NCI-H82 treated with DMSO at 0.1 percent for 48 hours (cell line): ENCODE measurements at regions not wholly inside any gene's neighbourhood (a gene's known extent, or its start where the extent isn't known, plus 50 kb on each side); places are given as distances from the start of the nearest gene placed in this dataset.

ENCODE experiments used
- DNase-seq: peaks from one replicate; lab custom pipeline; 2025; ENCODE audit not compliant: unreplicated experiment; lab: John Stamatoyannopoulos, UW

DNA sequence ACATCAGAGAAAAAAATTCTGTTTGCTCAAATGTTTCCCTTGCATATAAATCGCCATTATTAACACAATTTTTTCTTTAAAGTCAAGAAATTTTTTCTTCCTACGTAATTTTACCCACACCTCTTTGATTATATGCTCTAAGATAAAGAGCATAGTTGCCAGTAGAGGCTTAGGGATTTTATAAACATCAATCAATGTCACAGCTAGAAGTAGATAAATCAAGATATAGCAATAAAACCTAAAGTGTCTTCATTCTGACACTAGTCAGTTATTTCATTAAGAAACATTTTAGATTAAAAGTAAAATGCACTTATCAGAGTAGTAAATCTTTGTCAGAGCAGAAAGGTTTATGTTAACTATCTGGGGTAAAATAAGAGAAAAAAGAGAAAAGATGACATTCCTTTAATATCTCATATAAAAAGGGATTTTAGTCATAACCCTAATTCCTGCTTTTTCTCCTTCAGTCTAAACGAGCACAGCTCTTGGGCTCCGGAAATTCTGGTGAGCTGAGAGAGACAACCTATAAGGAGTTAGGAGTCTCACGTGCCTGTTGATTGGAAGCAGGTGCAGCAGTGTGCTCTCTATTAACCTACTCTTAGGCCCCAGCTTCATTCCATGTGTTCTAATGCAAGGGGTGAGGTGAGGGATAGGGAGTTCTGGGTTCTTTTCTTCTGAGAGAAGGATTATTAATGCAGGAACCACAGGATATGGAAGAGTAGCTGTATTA is 172.4 kb upstream of the GULP1 start:
- no peak for DNase-seq

DNA sequence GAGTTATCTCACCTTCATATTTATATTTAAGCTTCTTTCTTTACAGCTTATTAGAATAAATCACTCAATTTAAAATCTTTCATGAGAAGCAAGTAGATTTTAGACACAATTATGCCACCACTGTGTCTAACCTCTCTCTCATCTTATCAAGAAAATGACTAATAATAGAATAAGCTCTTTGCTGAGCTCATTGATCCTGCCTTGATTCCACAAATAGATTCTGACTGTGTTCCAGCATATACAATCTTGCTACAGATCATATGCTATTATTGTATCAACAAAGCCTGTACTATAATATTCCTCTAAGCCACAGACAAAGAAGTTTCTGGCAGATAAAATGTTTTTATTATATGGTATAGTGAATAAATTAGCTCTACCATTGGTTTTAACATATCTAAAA is 168.7 kb upstream of the GULP1 start:
- DNase-seq: no peak

DNA sequence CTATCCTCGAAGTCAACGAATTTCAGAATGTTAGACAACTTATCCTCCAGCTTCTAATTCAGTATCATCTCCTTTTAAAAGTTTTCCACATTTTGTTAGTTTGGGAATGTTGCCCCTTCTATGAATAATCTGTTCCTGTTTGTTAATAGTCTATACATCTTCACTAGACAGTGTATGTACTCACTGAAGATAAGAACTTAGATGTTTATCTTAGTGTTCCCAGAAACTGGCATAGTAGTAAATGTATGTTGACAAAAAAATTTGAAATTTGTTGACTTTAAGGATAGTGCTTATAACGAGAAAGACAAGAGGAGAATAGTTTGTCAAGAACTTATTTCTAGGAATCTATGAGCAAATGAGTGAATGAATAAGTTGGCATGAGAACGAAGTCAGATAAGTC is 162.0 kb upstream of the GULP1 start:
- no peak for DNase-seq

DNA sequence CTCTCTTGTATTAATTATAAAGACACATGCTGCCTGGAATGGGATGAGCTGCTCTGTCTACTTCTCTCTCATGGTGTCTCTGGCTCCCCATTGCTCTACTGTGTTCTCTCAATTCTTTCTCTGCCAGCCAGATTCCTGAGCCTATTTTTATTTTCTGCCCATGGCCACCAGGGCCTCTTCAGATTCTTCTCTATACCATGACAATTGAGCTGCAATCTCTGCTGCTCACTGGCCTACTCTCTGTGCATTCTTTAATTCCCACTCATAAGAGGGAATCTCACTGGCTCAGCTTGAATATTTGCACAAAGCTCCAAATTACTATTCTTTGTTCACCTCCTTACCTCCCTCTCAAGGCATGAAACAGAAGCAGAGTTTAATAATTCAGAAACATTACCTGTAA is 161.4 kb upstream of the GULP1 start:
- DNase-seq: no peak

DNA sequence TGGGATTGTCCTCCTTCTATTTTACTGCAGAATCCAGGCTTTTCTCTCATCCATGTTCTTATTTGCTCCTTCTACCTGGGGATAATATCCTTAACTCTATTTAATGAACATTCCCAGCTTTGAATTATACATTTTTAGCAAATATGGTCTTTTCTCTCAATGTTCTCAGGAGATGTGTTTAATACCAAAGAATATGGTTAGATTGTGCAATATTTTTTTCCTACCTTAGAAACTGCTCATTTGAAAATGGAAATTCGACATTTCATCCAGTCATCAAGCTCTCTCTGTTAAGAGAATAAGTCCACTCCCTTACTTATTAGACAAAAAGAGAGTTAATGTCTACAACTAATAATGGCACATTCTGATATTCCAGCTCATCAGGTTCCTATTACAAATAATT is 160.4 kb upstream of the GULP1 start:
- no peak for DNase-seq

DNA sequence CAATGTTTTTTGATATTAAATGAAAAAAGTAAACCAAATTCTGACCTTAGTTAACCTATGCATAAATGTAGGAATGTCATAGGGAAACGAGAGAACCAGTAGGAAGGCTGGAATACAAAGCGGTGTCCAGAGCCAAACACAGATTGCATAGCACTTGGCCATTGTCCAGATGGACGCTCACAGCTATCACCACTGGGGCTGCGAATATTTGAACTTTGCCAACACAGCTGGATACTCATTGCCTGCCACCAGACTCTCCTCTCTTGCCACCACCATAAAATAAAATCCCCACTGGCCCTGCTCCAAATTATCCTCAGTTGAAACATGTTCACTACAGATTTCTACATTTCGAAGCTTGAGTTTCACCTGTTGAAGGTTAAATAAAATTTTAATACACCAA is 159.3 kb upstream of the GULP1 start:
- DNase-seq: no peak

DNA sequence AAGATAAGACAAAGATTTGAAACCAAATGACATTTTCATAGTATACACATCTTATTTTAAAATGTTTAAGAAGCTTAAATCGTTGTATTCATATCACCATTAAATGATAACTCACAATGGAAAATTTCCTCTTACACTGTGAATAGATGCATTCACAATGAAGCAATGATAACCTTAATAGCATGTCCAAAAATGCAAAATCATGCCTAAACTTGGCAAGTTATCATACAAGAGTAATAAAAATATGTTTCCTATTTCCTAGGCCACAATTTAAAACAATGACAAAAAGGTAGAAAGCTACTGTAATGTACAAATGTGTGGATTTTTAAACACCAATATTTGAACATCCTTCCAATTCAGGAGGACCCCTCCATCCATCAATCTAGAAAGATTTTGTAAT is 157.4 kb upstream of the GULP1 start:
- no peak for DNase-seq

DNA sequence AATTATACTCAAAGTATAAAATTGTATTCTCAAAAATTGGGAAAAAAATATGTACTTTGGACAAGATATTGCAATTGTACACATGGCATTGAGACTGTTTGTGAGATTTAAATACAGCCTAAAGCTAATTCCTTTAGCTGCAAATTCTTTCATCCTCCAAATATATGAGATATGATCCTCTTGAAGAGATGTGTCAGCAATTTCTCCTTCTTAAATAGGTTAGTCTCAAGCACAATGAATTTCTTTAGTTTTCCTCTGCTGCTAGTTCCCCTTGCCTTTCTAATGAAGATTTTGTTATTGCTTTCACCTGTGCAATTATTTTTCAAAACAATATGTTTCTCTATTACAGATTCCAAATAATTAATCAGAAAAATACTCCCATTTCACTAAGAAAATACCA is 153.4 kb upstream of the GULP1 start:
- no peak for DNase-seq

DNA sequence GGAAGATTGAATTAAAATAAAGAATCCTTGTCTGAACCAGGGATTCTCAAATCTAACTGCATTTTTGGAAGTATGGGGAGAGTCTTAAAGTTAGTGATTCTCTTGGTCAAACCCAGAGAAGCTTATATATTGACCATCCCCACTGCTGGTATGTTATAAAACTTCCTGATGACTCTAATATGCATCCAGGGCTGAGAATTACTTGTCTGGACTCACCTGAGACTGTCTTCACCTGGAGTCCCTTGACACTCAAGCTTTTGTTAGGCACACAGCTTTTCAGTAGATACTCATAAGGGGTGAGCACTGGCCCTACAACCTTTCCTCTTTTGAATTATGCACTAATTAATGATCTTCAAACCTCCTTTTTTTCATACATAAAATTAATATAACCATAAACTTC is 149.6 kb upstream of the GULP1 start:
- DNase-seq: no peak

DNA sequence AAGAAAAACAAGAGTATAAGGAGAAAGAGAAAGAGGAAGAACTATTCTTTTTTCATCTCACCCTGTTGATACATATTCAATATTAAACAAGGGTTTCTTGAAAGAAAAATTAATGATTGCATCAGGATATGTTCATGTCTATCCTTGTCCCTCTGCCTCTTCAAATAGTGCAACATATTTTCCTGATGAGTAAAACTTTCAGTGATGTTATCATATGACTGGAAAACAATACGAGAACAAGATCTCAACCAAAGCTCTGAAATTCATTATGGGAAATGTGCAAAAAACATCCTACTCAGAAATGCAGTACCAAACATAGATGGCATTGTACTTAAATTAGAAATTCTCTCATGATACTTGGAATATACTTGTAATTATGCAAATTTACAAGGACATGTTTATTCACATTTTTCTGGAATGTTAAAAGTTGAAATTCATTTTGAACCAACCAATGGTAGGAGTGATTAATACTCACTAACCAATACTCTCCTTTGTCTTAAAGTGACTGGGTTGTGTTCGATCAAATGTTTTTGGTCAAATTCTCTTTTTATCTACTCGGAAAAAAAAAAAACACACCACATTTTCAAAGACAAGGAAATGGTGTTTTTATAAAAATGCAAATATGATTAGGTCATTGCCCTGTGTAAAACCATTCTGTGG is 148.9 kb upstream of the GULP1 start:
- no peak for DNase-seq

DNA sequence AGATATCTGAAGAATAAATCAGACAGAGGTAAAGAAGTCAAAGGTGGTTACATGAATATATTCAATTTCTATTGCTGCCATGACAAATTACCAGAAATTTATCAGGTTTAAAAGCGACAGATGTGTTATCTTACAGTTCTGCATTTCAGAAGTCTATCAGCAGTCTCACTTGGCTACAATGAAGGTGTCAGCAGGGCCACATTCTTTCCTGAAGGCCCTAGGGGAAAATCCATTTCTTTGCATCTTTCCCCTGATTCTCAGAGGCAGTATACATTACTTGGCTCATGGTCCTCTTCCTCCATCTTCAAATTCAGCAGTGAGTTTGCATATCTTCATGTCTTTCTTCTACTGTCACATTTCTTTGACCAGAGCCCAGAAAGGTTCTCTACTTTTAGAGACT is 145.8 kb upstream of the GULP1 start:
- no peak for DNase-seq

DNA sequence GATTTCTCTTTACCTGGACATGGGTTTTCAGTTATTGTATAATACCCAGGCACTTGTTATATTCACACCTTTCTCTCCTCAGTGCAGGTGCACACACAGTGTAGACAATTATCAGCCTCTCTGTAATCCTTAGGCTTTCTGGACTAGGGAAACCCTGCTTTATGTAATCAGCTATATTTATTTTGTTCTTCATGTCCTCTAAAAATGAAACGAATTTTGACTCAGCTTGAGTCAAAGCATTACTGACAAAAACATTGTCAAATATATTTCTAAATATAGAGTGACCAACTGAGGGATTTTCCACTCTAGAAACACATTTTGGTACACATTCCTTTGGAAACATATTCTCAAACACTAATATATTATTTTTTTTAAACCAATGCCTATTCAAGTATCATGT is 144.8 kb upstream of the GULP1 start:
- DNase-seq: no peak

DNA sequence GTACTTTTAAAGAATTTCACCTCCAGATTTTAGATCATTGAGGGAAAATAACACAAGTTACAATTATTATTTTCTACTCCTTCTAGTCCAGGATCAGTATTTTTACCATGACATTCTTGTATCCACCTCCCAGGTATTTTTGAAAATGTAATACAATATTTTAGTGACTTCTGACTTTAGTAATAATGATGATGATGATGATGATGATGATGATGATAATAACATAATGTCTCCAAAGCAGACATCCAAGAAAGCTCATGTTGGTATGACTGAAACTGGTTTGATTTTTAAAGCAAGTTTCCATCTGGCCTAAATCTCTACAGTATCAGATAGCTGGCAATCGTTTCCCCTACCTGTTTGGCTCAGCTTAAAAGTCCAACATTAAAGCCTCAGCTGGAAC is 140.0 kb upstream of the GULP1 start:
- no peak for DNase-seq

DNA sequence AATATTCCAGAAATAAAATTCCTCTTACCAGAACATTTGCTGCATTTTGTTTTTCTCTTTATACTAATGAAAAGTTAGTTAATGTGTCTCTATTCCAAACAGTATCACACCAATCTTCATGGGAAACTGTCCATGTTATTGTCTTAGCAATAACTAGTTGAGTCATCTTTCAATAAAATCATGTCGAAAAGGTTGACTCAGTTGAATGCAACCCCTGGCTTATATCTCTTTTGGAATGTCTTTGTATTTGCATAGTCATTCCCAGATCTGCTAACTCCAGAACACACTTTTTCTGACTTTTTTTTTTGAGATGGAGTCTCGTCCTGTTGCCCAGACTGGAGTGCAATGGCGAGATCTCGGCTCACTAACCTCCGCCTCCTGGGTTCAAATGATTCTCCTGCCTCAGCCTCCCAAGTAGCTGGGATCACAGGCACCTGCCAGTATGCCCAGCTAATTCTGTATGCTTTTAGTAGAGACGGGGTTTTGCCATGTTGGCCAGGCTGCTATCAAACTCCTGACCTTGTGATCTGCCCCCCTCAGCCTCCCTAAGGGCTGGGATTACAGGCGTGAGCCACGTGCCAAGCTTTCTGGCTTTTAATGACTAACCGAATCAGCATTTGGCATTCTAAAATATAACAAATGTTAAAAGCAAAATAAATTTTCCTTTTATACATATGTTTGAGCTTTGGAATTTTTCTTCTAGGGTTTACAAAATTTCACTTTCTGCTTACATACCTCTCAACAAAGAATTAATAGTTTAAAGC is 133.2 kb upstream of the GULP1 start:
- no peak for DNase-seq

DNA sequence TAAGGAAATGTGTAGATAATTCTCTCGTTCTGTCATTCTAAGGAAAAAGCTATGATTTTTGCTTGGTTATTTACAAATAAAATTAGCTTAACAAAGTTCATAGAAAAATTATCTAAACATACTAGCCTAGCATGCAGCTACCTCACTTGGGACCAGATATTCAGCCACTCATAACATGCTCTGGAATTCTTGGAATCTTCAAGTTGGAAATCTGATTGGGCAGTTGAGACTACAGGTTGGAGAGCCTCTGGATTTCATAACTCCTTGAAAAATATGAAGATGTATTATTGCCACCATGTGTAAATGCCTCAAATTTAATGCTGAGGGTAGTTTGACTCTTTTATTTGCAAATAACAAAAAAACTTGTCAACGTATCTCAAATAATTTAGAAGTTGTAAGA is 132.2 kb upstream of the GULP1 start:
- no peak for DNase-seq

DNA sequence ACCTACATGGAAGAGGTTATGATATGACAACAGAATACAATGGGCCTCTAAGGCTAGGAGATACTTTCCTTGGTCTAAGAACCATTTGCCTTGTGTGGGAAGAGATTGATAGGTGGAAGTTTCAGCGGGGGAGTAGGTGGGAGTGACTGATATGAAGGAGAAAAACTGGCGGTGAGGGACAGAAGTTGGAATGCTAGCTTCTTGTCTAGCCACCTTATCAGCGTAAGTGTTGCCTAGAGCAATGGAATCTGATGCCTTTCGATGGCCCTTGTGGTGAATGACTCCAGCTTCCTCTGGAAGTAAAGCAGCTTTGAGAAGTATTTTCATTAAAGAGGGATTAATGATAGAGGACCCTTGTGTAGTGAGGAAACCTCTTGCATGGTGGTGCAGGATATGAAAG is 121.3 kb upstream of the GULP1 start:
- no peak for DNase-seq

DNA sequence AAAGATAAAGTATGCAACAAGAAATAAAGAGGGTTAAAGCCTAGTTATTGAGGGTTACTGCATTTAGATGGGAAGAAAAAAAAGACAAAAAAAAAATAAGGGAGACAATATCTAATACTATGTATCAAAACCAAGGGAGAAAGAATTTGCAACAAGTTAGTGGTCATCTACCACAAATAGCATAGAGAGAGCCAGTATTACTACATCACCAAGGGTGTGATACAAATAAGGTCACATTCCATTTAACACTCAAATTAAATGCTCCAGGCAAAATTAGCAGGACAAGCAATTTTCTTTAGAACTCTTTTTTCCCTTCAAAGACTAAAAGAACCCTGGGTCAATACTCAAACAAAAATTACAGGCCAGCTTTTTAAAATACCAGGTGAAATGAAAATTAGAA is 115.1 kb upstream of the GULP1 start:
- no peak for DNase-seq

DNA sequence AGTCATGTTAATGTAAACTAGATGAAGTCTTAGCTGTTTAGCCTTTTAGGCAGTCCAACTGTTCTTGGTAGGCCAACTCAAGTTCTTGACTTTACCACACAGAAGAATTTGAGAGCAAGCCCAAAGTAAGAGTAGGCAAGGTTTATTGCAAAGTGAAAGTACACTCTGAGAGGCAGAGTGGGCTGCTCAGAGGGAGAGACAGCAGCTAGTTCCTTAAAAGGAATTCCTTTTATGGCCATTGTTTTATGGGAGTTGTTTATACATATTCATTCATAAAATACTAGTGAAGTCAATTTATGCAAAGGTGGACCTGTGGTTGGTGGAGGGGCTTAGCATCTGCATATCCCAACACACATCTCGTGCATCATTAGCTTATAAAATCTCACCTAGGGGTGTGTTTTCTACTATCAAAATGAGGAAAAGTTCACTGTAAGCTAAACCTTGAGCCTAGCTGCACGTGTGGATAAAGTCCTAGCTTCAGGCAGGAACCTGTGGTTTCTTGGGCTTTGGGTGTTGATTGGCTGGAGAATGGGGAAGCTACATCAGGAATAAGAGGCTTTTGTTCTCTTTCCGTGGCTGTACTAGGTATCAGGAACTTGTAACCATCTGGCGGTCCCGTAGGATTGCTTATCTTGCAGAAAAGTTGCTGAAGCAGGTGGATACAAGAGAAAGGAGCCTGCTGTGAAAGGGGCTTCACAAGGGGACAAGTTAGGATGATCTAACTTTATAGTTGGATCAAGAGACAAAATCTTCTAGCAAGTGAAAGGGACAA is 110.4 kb upstream of the GULP1 start:
- no peak for DNase-seq

DNA sequence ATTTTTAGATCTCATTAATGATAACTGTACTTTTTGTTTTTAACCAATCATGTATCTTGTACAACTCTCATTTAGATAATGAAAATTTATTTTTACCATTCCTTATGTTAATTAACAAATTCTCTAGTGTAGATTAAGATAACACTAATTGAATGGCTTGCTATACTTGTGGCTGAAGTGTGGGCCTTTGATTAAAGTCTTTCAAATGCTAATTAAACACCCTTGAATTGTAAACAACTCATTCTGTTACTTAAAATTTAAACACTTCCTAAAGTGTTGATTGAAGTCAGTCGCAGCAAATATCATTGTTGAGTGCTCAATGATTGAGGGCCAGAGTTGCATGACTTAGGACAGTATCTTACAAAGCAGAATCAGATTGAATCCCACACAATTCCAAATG is 109.8 kb upstream of the GULP1 start:
- DNase-seq: no peak

DNA sequence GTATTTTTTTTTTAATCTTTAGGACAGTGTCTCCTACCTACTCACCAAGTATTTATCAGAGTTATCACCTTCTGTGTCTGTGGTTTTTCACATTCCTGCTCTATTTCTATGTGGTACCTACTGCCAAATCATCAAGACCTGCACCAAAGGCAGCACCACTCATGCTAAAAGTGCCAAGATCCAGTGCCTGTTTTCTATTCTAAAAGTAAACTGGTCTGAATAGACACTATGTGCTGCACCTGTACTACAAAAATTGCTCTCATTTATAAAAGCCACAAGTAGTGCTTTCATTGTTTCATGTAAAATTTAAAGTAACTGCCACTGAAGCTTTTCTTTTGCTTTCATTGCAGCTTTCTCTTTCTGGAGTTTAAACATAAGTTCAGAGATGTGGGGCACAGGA is 103.9 kb upstream of the GULP1 start:
- DNase-seq: no peak

DNA sequence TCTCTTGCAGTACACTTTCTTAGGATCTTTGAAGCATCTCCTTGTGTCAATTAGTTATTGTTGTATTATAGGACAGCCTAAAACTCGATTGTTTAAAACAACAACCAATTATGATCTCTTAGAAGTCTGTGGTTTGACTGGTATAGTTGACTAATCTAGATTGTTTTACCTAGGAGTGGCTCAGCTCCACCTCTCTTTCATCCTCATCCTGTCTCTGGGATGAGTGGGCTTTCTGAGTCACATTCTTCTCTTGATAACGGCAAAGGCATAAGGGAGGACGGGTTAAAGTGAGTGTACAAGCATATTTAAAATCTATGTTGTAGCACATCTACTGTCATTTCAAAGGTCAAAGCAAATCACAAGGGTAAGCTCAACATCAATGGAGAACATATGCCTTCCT is 102.3 kb upstream of the GULP1 start:
- no peak for DNase-seq

DNA sequence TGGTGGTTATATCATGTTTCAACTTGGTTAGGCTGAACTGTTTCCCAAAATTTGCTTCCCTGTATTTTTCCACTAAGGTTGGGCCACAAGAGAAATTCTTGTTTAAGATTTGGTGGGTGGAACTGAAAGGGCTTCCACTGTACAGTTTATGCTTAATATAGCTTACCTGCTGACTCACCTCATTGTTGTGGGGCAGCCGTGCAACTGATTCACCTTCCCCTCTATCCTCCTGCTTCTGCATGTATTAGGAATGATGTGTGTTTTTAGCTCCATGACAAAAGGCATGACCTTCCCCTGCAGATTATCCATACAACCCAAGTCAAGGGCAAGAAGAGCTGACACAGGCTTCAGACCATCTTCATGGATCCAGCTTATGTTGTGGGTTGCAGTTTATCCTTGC is 98.4 kb upstream of the GULP1 start:
- DNase-seq: no peak
